ENCODE measurements at regions not wholly inside any gene's neighbourhood (a gene's known extent, or its start where the extent isn't known, plus 50 kb on each side); places are given as distances from the start of the nearest gene placed in this dataset.

GRCh38 chr2:142347751-142348150 lies 216.9 kb upstream of the LRP1B start:
- H3K27ac ChIP-seq: no peak overlapping the region
- CTCF ChIA-PET: no interaction called here

GRCh38 chr2:142339261-142339660 lies 208.4 kb upstream of the LRP1B start:
- ChIA-PET POLR2A (no interaction called here), CTCF (no interaction called here)
- H3K4me3 ChIP-seq: no peak overlapping the region
- DNase-seq (ENCODE audit: low read depth in 1 of 2, low spot score in 1 of 2): no peak
- ATAC-seq: no peak
- H3K9me3 ChIP-seq: no peaks in the 10 kb centered on the region
- no peak overlapping the region for H3K27ac ChIP-seq
- TF ChIP-seq JUNB (IDR thresholded peaks at IDR 0.05) (no peak), ZSCAN20 (CRISPR knock-in tag; IDR thresholded peaks at IDR 0.05) (no peak), REST (IDR thresholded peaks at IDR 0.05) (no peak), ELK1 (IDR thresholded peaks at IDR 0.05; ENCODE audit: low read depth, low read length) (no peak), ZFP36 (IDR thresholded peaks at IDR 0.05; ENCODE audit: borderline replicate concordance, partially characterized antibody) (no peak), RARB (CRISPR knock-in tag; IDR thresholded peaks at IDR 0.05) (no peak), CHD4 (IDR thresholded peaks at IDR 0.05; ENCODE audit: borderline replicate concordance) (no peak), NFE2L2 (conservative IDR thresholded peaks at IDR 0.05; ENCODE audit: low read length) (no peak), RNF2 (IDR thresholded peaks at IDR 0.05; ENCODE audit: borderline replicate concordance, low read depth) (no peak), HOXB5 (CRISPR knock-in tag; IDR thresholded peaks at IDR 0.05) (no peak), MAFK (IDR thresholded peaks at IDR 0.05; ENCODE audit: partially characterized antibody) (no peak), ATOH8 (CRISPR knock-in tag; IDR thresholded peaks at IDR 0.05; ENCODE audit: low read depth) (no peak), NPAS2 (CRISPR knock-in tag; IDR thresholded peaks at IDR 0.05; ENCODE audit: borderline replicate concordance) (no peak), POLR2A (IDR thresholded peaks at IDR 0.05; ENCODE audit: low read length) (no peak)
- H3K4me2 ChIP-seq: no peak overlapping the region
- no peak for FAIRE-seq
- H3K4me1 ChIP-seq: no peaks in the 10 kb centered on the region

More at GRCh38 chr2:142347751-142348150, 216.9 kb upstream of the LRP1B start:
- POLR2A ChIA-PET: no interaction called here
- TF ChIP-seq TP53 (CRISPR knock-in tag; IDR thresholded peaks at IDR 0.05) (no peak), BHLHE40 (IDR thresholded peaks at IDR 0.05; ENCODE audit: low read depth, low read length) (no peak), USF2 (IDR thresholded peaks at IDR 0.05) (no peak), ELK1 (IDR thresholded peaks at IDR 0.05; ENCODE audit: low read depth, low read length) (no peak), GATA3 (IDR thresholded peaks at IDR 0.05; ENCODE audit: borderline replicate concordance) (no peak), SMC3 (IDR thresholded peaks at IDR 0.05) (no peak), CBX2 (IDR thresholded peaks at IDR 0.05; ENCODE audit: borderline replicate concordance, low read depth) (no peak), RNF2 (IDR thresholded peaks at IDR 0.05; ENCODE audit: borderline replicate concordance, low read depth) (no peak), MYC (IDR thresholded peaks at IDR 0.05; ENCODE audit: borderline replicate concordance, low read length) (no peak), TFCP2L1 (CRISPR knock-in tag; IDR thresholded peaks at IDR 0.05) (no peak), REST (IDR thresholded peaks at IDR 0.05) (no peak)
- WGBS (ENCODE audit: missing lambda C conversion rate): 28% methylated on average over 1 of the region's 1 CpG
- DNase-seq (ENCODE audit: low read depth in 1 of 2, low spot score in 1 of 2): no peak
- no peak for FAIRE-seq
- no peaks in the 10 kb centered on the region for H3K9me3 ChIP-seq
- H3K4me1 ChIP-seq: no peaks in the 10 kb centered on the region
- no peak overlapping the region for H3K4me2 ChIP-seq
- ATAC-seq: no peak
- no peak overlapping the region for H3K4me3 ChIP-seq

Measured in A549 (cell line).